Uterus (tissue), 3 donors: ENCODE measurements at regions not wholly inside any gene's neighbourhood (a gene's known extent, or its start where the extent isn't known, plus 50 kb on each side); places are given as distances from the start of the nearest gene placed in this dataset.

Experiments used
- DNase-seq, 2 donors: peaks; one replicate each; pipeline ENCODE4 v3.0.0-alpha.2; 2019 to 2020
- H3K27ac ChIP-seq, 2 donors: fragments of 200-600 bp; sonication (generic); 1 replicate in 1 of 2; 2 replicates in 1 of 2; pipeline ENCODE4 v1.5.1; 2016 to 2018
- H3K27me3 ChIP-seq, 2 donors: fragments of 200-600 bp; sonication (generic); one replicate each; pipeline ENCODE4 v1.5.1; 2018 to 2019; ENCODE audit warnings: control low read depth in 1 of 2
- H3K36me3 ChIP-seq, 2 donors: fragments of 200-600 bp; sonication (generic); one replicate each; pipeline ENCODE4 v1.5.1; 2019; ENCODE audit warnings: control low read depth in 1 of 2
- H3K4me1 ChIP-seq, 2 donors: fragments of 200-600 bp; sonication (generic); one replicate each; pipeline ENCODE4 v1.5.1; 2018 to 2019; ENCODE audit warnings: control low read depth in 1 of 2
- H3K4me3 ChIP-seq, 2 donors: fragments of 200-600 bp; sonication (generic); 1 replicate in 1 of 2; 2 replicates in 1 of 2; pipeline ENCODE4 v1.5.1; 2018 to 2019; ENCODE audit warnings: mild to moderate bottlenecking in 1 of 2
- H3K9me3 ChIP-seq, 2 donors: fragments of 200-600 bp; sonication (generic); one replicate each; pipeline ENCODE4 v1.5.1; 2019; ENCODE audit warnings: control low read depth in 1 of 2
- CTCF ChIP-seq, 4 experiments: fragments of 200-600 bp in 2 of 4; fragments of 450-650 bp in 2 of 4; sonication (generic) in 2 of 4; IDR thresholded peaks; one replicate each; pipeline ENCODE4 v1.5.1; 2016 to 2019; ENCODE audit warnings: antibody characterized with exemption in 4 of 4, mild to moderate bottlenecking in 2 of 4, moderate library complexity in 1 of 4
- POLR2A ChIP-seq, 2 donors: fragments of 450-650 bp; IDR thresholded peaks; one replicate each; pipeline ENCODE4 v1.6.1; 2016; ENCODE audit warnings: antibody characterized with exemption in 2 of 2, mild to moderate bottlenecking in 1 of 2, moderate library complexity in 1 of 2
- intact Hi-C: fragments of 100-400 bp; cut with DNase I; formaldehyde crosslinking; loops from one replicate; pipeline ENCODE4 v1.15.1; 2023; ENCODE audit warnings: low total_unique reads
- donor health status: DM: yes; HTN: yes; CAD: no.

GRCh38 chr4:127148165-127148564 is 484.6 kb upstream of the INTU start:
- Histone ChIP-seq H3K36me3 (no peaks in the 10 kb centered on the region), H3K4me3 (no peak overlapping the region), H3K4me1 (no peaks in the 10 kb centered on the region), H3K27ac (no peak overlapping the region), H3K27me3 (no peaks in the 10 kb centered on the region), H3K9me3 (no peaks in the 10 kb centered on the region)
- TF ChIP-seq CTCF (IDR thresholded peaks at IDR 0.05) (no peak), POLR2A (IDR thresholded peaks at IDR 0.05) (no peak)
- intact Hi-C loops, result no loop called here
- DNase-seq, result no peak

GRCh38 chr4:127149086-127149485 is 483.7 kb upstream of the INTU start:
- H3K9me3 ChIP-seq, result no peaks in the 10 kb centered on the region
- no peaks in the 10 kb centered on the region for H3K27me3 ChIP-seq
- H3K4me1 ChIP-seq, result no peaks in the 10 kb centered on the region
- H3K27ac ChIP-seq, result no peak overlapping the region
- no peak for DNase-seq
- intact Hi-C loops, result no loop called here
- no peak overlapping the region for H3K4me3 ChIP-seq
- TF ChIP-seq CTCF (IDR thresholded peaks at IDR 0.05) (no peak), POLR2A (IDR thresholded peaks at IDR 0.05) (no peak)
- no peaks in the 10 kb centered on the region for H3K36me3 ChIP-seq

- Histone ChIP-seq H3K4me1 (no peaks in the 10 kb centered on the region), H3K27ac (no peak overlapping the region), H3K4me3 (no peak overlapping the region), H3K27me3 (no peaks in the 10 kb centered on the region), H3K36me3 (no peaks in the 10 kb centered on the region), H3K9me3 (no peaks in the 10 kb centered on the region)
- TF ChIP-seq POLR2A (IDR thresholded peaks at IDR 0.05) (no peak), CTCF (IDR thresholded peaks at IDR 0.05) (no peak)
- intact Hi-C loops, result no loop called here
- no peak for DNase-seq
Measured at GRCh38 chr4:127151941-127152340, 480.8 kb upstream of the INTU start.

- no peaks in the 10 kb centered on the region for H3K4me1 ChIP-seq
- H3K27me3 ChIP-seq, result no peaks in the 10 kb centered on the region
- intact Hi-C loops, result no loop called here
- no peak for DNase-seq
- H3K4me3 ChIP-seq, result no peak overlapping the region
- H3K27ac ChIP-seq, result no peak overlapping the region
- H3K36me3 ChIP-seq, result no peaks in the 10 kb centered on the region
- H3K9me3 ChIP-seq, result no peaks in the 10 kb centered on the region
- TF ChIP-seq POLR2A (IDR thresholded peaks at IDR 0.05) (no peak), CTCF (IDR thresholded peaks at IDR 0.05) (no peak)
Measured at GRCh38 chr4:127155116-127155515, 477.6 kb upstream of the INTU start.

- Histone ChIP-seq H3K4me1 (no peaks in the 10 kb centered on the region), H3K9me3 (no peaks in the 10 kb centered on the region), H3K27ac (no peak overlapping the region), H3K27me3 (no peaks in the 10 kb centered on the region), H3K4me3 (no peak overlapping the region), H3K36me3 (no peaks in the 10 kb centered on the region)
- intact Hi-C loops, result no loop called here
- TF ChIP-seq POLR2A (IDR thresholded peaks at IDR 0.05) (no peak), CTCF (IDR thresholded peaks at IDR 0.05) (no peak)
- no peak for DNase-seq
Measured at GRCh38 chr4:127155555-127155954, 477.2 kb upstream of the INTU start.
